HG03108 (cell line): ENCODE measurements at regions not wholly inside any gene's neighbourhood (a gene's known extent, or its start where the extent isn't known, plus 50 kb on each side); places are given as distances from the start of the nearest gene placed in this dataset.

Source experiments
- ATAC-seq: cut with Tn5 transposase; IDR thresholded peaks from one replicate; pipeline ENCODE4 v1.9.1; 2021; ENCODE audit warnings: moderate library complexity; ENCODE audit not compliant: unreplicated experiment

DNA sequence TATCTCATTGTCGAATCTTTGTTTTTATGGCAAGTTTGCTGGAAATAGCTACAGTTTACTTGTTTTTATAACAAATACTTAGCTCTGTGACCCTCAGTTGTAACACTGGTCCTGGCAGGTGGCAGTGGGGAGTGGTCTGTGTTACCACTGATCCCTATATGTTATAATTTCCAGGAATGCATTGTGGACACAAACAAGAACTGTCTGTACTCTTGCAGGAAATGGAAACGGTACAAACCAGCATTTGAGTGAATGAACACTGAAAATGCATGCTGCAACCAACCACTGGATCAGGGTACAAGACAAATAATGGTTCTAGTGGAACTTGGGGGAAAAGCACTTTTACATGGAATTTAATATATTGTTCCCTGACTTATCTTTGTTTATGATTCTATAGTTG, 66.5 kb upstream of the PJA2 start:
- no peak for ATAC-seq

DNA sequence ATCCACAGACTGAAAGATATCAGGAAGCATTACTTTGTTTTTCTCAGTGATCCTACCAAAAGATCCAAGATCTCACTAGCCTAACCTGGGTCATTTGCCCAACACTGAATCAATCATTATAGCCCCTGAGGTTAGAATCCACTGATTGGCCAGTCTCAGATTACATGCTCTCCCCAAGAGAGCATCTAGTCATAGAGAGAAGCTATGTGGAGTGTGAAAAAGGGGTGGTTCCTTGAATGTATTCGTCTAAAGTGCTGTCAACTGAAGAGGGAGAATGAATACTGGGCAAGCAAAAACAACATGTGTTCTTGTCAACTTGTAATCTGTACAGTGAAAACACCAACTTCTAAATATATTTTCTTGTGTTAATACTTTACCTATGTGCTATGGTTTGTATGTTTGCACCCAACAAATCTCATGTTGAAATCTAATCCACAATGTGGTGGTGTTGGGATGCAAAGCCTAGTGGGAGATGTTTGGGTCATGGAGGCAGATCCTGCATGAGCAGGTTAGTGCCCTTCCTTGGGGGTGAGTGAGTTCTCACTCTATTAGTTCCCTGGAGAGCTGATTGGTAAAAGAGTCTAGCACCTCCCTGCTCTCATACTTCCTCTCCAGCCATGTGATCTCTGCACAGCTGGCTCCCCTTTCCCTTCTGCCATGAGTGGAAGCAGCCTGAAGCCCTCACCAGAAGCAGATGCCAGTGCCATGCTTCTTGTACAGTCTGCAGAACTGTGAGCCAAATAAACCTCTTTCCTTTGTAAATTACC, 60.3 kb upstream of the PJA2 start:
- ATAC-seq = no peak

- peak; percentile 96 for ATAC-seq
Observed at GRCh38 chr5:109468737-109469420, 59.1 kb upstream of the PJA2 start.

- no peak for ATAC-seq
Observed at GRCh38 chr5:109468288-109468676, 58.5 kb upstream of the PJA2 start.

GRCh38 chr5:109467058-109467457, 57.3 kb upstream of the PJA2 start:
- ATAC-seq = no peak
